ENCODE measurements at regions not wholly inside any gene's neighbourhood (a gene's known extent, or its start where the extent isn't known, plus 50 kb on each side); places are given as distances from the start of the nearest gene placed in this dataset.

GRCh38 chr1:84090447-84091245 is 53.4 kb upstream of the PRKACB start:
- Histone ChIP-seq H3F3A (ENCODE audit: low read depth) (no peaks in the 10 kb centered on the region), H3K4me1 (ENCODE audit: insufficient read depth, low read length, poor library complexity, severe bottlenecking) (no peaks in the 10 kb centered on the region), H4K20me1 (ENCODE audit: insufficient read depth, low read length, poor library complexity, severe bottlenecking) (no peaks in the 10 kb centered on the region), H3K9me3 (ENCODE audit: insufficient read depth, low read depth, low read length) (no peaks in the 10 kb centered on the region), H3K27me3 (ENCODE audit: insufficient read depth, low read length, poor library complexity, severe bottlenecking) (no peaks in the 10 kb centered on the region), H3K9me2 (replicated peaks; ENCODE audit: low read depth, low read length) (no peaks in the 10 kb centered on the region), H2AFZ (ENCODE audit: low read length) (no peak overlapping the region), H3K79me2 (ENCODE audit: insufficient read depth, low read length) (no peaks in the 10 kb centered on the region), H3K9ac (ENCODE audit: low read depth, low read length, poor library complexity, severe bottlenecking) (no peak overlapping the region), H3K36me3 (ENCODE audit: insufficient read depth, low read length) (no peaks in the 10 kb centered on the region), H3K4me2 (ENCODE audit: low read depth, low read length, poor library complexity, severe bottlenecking) (no peak overlapping the region), H3K4me3 (ENCODE audit: low read length, poor library complexity, severe bottlenecking) (no peak overlapping the region)
- TF ChIP-seq EZH2phosphoT487 (IDR thresholded peaks at IDR 0.05; ENCODE audit: borderline replicate concordance) = no peak
- TF ChIP-seq CTCF (conservative IDR thresholded peaks at IDR 0.05; ENCODE audit: low read length) = no peak

- H3K4me2 ChIP-seq (ENCODE audit: low read depth, low read length, poor library complexity, severe bottlenecking) = no peak overlapping the region
- no peaks in the 10 kb centered on the region for H3K36me3 ChIP-seq (ENCODE audit: insufficient read depth, low read length)
- no peaks in the 10 kb centered on the region for H4K20me1 ChIP-seq (ENCODE audit: insufficient read depth, low read length, poor library complexity, severe bottlenecking)
- no peaks in the 10 kb centered on the region for H3K9me2 ChIP-seq (replicated peaks; ENCODE audit: low read depth, low read length)
- H3K4me3 ChIP-seq (ENCODE audit: low read length, poor library complexity, severe bottlenecking) = no peak overlapping the region
- no peak overlapping the region for H2AFZ ChIP-seq (ENCODE audit: low read length)
- H3K4me1 ChIP-seq (ENCODE audit: insufficient read depth, low read length, poor library complexity, severe bottlenecking) = no peaks in the 10 kb centered on the region
- H3K79me2 ChIP-seq (ENCODE audit: insufficient read depth, low read length) = no peaks in the 10 kb centered on the region
- no peaks in the 10 kb centered on the region for H3K27me3 ChIP-seq (ENCODE audit: insufficient read depth, low read length, poor library complexity, severe bottlenecking)
- no peaks in the 10 kb centered on the region for H3K9me3 ChIP-seq (ENCODE audit: insufficient read depth, low read depth, low read length)
- no peaks in the 10 kb centered on the region for H3F3A ChIP-seq (ENCODE audit: low read depth)
- TF ChIP-seq EZH2phosphoT487 (IDR thresholded peaks at IDR 0.05; ENCODE audit: borderline replicate concordance) (no peak), CTCF (conservative IDR thresholded peaks at IDR 0.05; ENCODE audit: low read length) (no peak)
- no peak overlapping the region for H3K9ac ChIP-seq (ENCODE audit: low read depth, low read length, poor library complexity, severe bottlenecking)
These were observed 54.2 kb upstream of the PRKACB start for GRCh38 chr1:84089867-84090266.

GRCh38 chr1:84089465-84089864 is 54.6 kb upstream of the PRKACB start:
- TF ChIP-seq EZH2phosphoT487 (IDR thresholded peaks at IDR 0.05; ENCODE audit: borderline replicate concordance) (no peak), CTCF (conservative IDR thresholded peaks at IDR 0.05; ENCODE audit: low read length) (no peak)
- Histone ChIP-seq H3K79me2 (ENCODE audit: insufficient read depth, low read length) (no peaks in the 10 kb centered on the region), H3K9ac (ENCODE audit: low read depth, low read length, poor library complexity, severe bottlenecking) (no peak overlapping the region), H3K9me3 (ENCODE audit: insufficient read depth, low read depth, low read length) (no peaks in the 10 kb centered on the region), H3K27me3 (ENCODE audit: insufficient read depth, low read length, poor library complexity, severe bottlenecking) (no peaks in the 10 kb centered on the region), H3F3A (ENCODE audit: low read depth) (no peaks in the 10 kb centered on the region), H3K9me2 (replicated peaks; ENCODE audit: low read depth, low read length) (no peaks in the 10 kb centered on the region), H3K4me2 (ENCODE audit: low read depth, low read length, poor library complexity, severe bottlenecking) (no peak overlapping the region), H4K20me1 (ENCODE audit: insufficient read depth, low read length, poor library complexity, severe bottlenecking) (no peaks in the 10 kb centered on the region), H3K36me3 (ENCODE audit: insufficient read depth, low read length) (no peaks in the 10 kb centered on the region), H3K4me1 (ENCODE audit: insufficient read depth, low read length, poor library complexity, severe bottlenecking) (no peaks in the 10 kb centered on the region), H3K4me3 (ENCODE audit: low read length, poor library complexity, severe bottlenecking) (no peak overlapping the region), H2AFZ (ENCODE audit: low read length) (no peak overlapping the region)

Data from Loucy (cell line).